ENCODE measurements at regions not wholly inside any gene's neighbourhood (a gene's known extent, or its start where the extent isn't known, plus 50 kb on each side); places are given as distances from the start of the nearest gene placed in this dataset.

DNA sequence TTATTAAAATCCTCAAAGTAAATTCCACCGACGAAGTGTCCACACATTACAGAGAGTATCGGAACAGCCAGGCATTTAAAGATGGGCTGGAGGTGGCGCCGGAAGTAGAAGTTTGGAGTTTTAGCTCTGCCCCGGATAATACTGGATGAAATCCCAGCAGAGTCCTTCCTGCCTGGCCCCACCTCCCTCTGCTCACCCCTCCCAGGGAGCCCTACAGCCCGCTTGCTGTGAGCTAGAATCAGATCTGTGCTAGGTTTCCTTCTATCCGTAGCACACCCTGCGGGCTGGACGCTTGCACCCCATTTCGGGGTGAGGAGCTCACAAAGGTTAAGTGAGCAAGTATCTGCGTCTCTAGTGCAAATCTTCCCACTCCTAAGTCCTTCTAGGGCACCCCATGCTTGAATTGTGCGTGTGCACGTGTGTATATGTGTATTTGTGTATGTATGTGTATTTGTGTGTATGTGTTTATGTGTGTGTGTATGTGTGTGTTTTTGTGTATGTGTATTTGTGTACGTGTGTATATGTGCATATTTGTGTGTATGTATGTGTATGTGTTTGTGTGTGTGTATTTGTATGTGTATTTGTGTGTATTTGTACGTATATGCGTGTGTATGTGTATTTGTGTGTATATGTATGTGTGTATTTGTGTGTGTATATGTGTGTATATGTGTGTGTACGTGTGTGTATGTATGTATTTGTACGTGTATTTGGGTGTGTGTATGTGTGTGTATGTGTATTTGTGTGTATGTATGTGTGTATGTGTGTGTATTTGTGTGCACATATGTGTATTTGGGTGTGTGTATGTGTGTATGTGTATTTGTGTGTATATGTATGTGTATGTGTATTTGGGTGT, 61.4 kb downstream of the HAPSTR1 start:
- Histone ChIP-seq H3K4me1 (no peaks in the 10 kb centered on the region), H3K27me3 (peaks cover 0 to 18% (median 8%) of the 10 kb centered on the region in 3 donors), H3K27ac (no peak overlapping the region), H3K9me3 (no peaks in the 10 kb centered on the region), H3K36me3 (no peaks in the 10 kb centered on the region), H3K4me3 (no peak overlapping the region)
- 86 to 93% methylated on average over 19 of the region's 19 CpGs for WGBS, 2 donors
- no peak for DNase-seq
- intact Hi-C loops (cut with DNase I), result no loop called here
- TF ChIP-seq POLR2A (IDR thresholded peaks at IDR 0.05), result no peak
- no peak for TF ChIP-seq POLR2AphosphoS5 (IDR thresholded peaks at IDR 0.05)
- TF ChIP-seq EP300 (IDR thresholded peaks at IDR 0.05), result no peak
- TF ChIP-seq, protein P1, sequence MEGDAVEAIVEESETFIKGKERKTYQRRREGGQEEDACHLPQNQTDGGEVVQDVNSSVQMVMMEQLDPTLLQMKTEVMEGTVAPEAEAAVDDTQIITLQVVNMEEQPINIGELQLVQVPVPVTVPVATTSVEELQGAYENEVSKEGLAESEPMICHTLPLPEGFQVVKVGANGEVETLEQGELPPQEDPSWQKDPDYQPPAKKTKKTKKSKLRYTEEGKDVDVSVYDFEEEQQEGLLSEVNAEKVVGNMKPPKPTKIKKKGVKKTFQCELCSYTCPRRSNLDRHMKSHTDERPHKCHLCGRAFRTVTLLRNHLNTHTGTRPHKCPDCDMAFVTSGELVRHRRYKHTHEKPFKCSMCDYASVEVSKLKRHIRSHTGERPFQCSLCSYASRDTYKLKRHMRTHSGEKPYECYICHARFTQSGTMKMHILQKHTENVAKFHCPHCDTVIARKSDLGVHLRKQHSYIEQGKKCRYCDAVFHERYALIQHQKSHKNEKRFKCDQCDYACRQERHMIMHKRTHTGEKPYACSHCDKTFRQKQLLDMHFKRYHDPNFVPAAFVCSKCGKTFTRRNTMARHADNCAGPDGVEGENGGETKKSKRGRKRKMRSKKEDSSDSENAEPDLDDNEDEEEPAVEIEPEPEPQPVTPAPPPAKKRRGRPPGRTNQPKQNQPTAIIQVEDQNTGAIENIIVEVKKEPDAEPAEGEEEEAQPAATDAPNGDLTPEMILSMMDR (IDR thresholded peaks at IDR 0.05), result no peak

DNA sequence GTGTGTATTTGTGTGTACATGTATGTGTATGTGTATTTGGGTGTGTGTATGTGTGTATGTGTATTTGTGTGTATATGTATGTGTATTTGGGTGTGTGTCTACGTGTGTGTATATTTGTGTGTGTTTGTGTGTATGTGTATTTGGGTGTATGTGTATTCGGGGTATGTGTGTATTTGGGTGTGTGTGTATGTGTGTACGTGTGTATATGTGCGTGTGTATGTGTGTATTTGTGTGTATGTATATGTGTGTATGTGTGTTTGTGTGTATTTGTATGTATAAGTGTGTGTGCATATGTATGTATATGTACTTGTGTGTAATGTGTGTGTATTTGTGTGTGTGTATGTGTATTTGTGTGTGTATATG, 62.0 kb downstream of the HAPSTR1 start:
- WGBS, 2 donors, result 73 to 95% methylated on average over 4 of the region's 4 CpGs
- no peaks in the 10 kb centered on the region for H3K36me3 ChIP-seq
- DNase-seq, result no peak
- H3K4me3 ChIP-seq, result no peak overlapping the region
- H3K9me3 ChIP-seq, result no peaks in the 10 kb centered on the region
- intact Hi-C loops (cut with DNase I), result no loop called here
- TF ChIP-seq EP300 (IDR thresholded peaks at IDR 0.05) (no peak), POLR2AphosphoS5 (IDR thresholded peaks at IDR 0.05) (no peak), POLR2A (IDR thresholded peaks at IDR 0.05) (no peak)
- TF ChIP-seq, protein P1 (IDR thresholded peaks at IDR 0.05), result no peak
- no peak overlapping the region for H3K27ac ChIP-seq
- H3K4me1 ChIP-seq, result no peaks in the 10 kb centered on the region
- H3K27me3 ChIP-seq, result peaks cover 0 to 18% (median 8%) of the 10 kb centered on the region in 3 donors

DNA sequence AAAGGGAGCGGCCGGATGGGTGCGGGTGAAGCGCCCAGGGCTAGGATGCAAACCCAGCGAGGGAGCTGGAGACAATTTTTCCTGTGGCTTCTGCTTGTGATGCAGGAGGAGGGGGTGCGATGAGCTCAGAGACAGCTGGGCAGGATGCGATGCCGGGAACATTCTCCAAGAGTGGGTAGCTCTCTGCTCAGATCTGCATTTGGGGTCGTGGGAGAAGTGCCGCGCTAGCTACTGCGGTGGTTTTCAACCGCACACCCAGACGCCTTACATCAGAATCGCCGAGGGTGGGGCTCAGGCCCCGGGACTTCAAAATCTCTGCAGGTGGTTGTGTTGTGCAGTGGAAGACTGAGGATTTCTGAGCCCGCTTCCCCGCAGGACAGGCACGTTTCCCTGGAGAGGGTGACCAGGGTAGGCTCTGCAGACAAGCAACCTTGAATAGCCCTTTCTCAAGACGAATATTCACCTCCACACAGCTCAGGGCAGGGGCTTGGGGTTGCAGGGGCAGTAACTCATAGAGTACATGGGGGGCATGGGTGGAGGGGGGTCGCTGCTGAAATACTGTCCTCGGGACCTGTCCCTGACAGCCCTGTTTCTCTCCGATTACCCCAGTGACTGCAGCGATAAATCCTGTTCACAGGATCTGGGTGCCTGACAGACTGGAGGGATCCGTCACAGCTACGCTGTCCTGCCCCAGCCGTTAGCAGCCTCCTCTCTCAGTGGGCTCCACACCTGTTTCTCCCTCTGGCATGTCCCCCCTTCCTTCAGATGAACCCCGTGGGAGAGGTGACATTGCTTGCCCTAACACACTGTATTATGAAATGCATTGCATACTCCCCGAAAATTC, 63.3 kb downstream of the HAPSTR1 start:
- TF ChIP-seq, protein P1 (IDR thresholded peaks at IDR 0.05), result no peak
- TF ChIP-seq POLR2A (IDR thresholded peaks at IDR 0.05) (no peak), POLR2AphosphoS5 (IDR thresholded peaks at IDR 0.05) (no peak), EP300 (IDR thresholded peaks at IDR 0.05) (no peak)
- peaks cover 0 to 18% (median 8%) of the 10 kb centered on the region in 3 donors for H3K27me3 ChIP-seq
- H3K9me3 ChIP-seq, result no peaks in the 10 kb centered on the region
- DNase-seq, result no peak
- WGBS, 2 donors, result 55 to 70% methylated on average over 30 of the region's 30 CpGs
- intact Hi-C loops (cut with DNase I), result no loop called here
- no peak overlapping the region for H3K27ac ChIP-seq
- H3K4me1 ChIP-seq, result peaks cover 0 to under 1% (median 0%) of the 10 kb centered on the region in 4 donors
- H3K4me3 ChIP-seq, result no peak overlapping the region
- no peaks in the 10 kb centered on the region for H3K36me3 ChIP-seq

DNA sequence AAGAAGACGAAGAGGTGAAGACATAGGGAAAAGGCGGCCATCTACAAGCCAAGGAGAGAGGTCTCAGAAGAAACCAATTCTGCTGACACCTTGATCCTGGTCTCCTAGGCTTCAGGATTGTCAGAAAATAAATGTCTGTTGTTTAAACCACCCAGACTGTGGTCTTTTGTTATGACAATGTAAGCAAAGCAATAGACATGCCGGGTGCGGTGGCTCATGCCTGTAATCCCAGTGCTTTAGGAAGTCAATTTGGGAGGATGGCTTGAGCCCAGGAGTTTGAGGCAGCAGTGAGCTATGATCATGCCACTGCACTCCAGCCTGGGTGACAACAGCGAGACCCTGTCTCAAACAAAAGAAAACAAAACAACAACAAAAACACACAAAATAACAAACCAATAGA, 64.4 kb downstream of the HAPSTR1 start:
- Histone ChIP-seq H3K36me3 (no peaks in the 10 kb centered on the region), H3K27me3 (peaks cover 0 to 20% (median 8%) of the 10 kb centered on the region in 3 donors), H3K4me1 (peaks cover 0 to 6% (median 0%) of the 10 kb centered on the region in 4 donors), H3K27ac (no peak overlapping the region), H3K9me3 (no peaks in the 10 kb centered on the region), H3K4me3 (no peak overlapping the region)
- DNase-seq, result no peak
- no peak for TF ChIP-seq POLR2A (IDR thresholded peaks at IDR 0.05)
- WGBS, 2 donors, result 72 to 80% methylated on average over 5 of the region's 5 CpGs
- intact Hi-C loops (cut with DNase I), result no loop called here

All from sigmoid colon (tissue), 6 donors.